K562 (cell line): ENCODE measurements at regions not wholly inside any gene's neighbourhood (a gene's known extent, or its start where the extent isn't known, plus 50 kb on each side); places are given as distances from the start of the nearest gene placed in this dataset.

ENCODE experiments used
- ATAC-seq: fragments of 200-7000 bp; cut with Tn5 transposase; 3 replicates; pipeline ENCODE4 v1.9.1; 2020; ENCODE audit warnings: moderate library complexity
- BruUV-seq: library from RNA; stranded (reverse); fragments of 400-500 nt; replicated peaks from 2 replicates; lab custom pipeline; 2021; lab: Mats Ljungman, UMichigan
- CTCF ChIA-PET: fragments of 300-600 bp; formaldehyde crosslinking; extraction: SDS; loops from one replicate; lab custom pipeline; 2021; ENCODE audit warnings: low intra/inter-chr PET ratio; lab: Yijun Ruan, JAX
- POLR2A ChIA-PET: fragments of 300-600, 350-650 bp; sonication (Branson Sonifier 250); formaldehyde crosslinking; extraction: SDS; loops from one replicate; lab custom pipeline; 2021; ENCODE audit warnings: antibody characterized with exemption, inconsistent platforms; lab: Yijun Ruan, JAX
- DNase-seq, 4 experiments: peaks; one replicate each; pipeline versions ENCODE4 v3.0.0 to v3.0.0-alpha.2; 2011 to 2018; ENCODE audit warnings: low spot score in 3 of 4, mixed read lengths in 3 of 4; ENCODE audit errors: extremely low read depth in 1 of 4
- FAIRE-seq: peaks from 2 replicates; lab custom pipeline; 2011; peaks lifted over from hg19 to GRCh38; lab: Jason Lieb, UNC
- H2AFZ ChIP-seq: 2 replicates; pipeline ENCODE4 v1.6.0; 2011; ENCODE audit warnings: low read depth, low read length, control low read depth, inconsistent platforms
- H3K27ac ChIP-seq: fragments of 200-600 bp; 3 replicates; pipeline ENCODE4 v1.8.0; 2011; ENCODE audit warnings: low read depth, mild to moderate bottlenecking, control low read depth, inconsistent platforms, low read length, moderate library complexity, mixed read lengths; ENCODE audit errors: extremely low read depth
- H3K27me3 ChIP-seq, 2 experiments: fragments of 300-600 bp in 1 of 2; 2 replicates in 1 of 2; 3 replicates in 1 of 2; pipeline versions ENCODE4 v1.6.0 to v1.8.0; 2011; ENCODE audit warnings: inconsistent platforms in 2 of 2, low read length in 2 of 2, mild to moderate bottlenecking in 1 of 2, mixed read lengths in 1 of 2, moderate library complexity in 1 of 2; ENCODE audit not compliant: control insufficient read depth in 2 of 2, insufficient read depth in 2 of 2
- H3K36me3 ChIP-seq: fragments of 300-600 bp; 3 replicates; pipeline ENCODE4 v1.8.0; 2011; ENCODE audit warnings: mild to moderate bottlenecking, low read length, inconsistent platforms; ENCODE audit not compliant: control insufficient read depth, insufficient read depth
- H3K4me1 ChIP-seq, 2 experiments: fragments of 200-600 bp in 1 of 2; replicated peaks in 1 of 2; 2 replicates in 1 of 2; 3 replicates in 1 of 2; pipeline versions ENCODE4 v1.5.1 to v1.8.0; 2011; ENCODE audit warnings: inconsistent platforms in 2 of 2, low read length in 2 of 2, mild to moderate bottlenecking in 1 of 2, mixed read lengths in 1 of 2, moderate library complexity in 1 of 2; ENCODE audit not compliant: control insufficient read depth in 2 of 2, insufficient read depth in 2 of 2
- H3K4me2 ChIP-seq: 2 replicates; pipeline ENCODE4 v1.6.1; 2011; ENCODE audit warnings: low read length, control low read depth, inconsistent platforms, mixed read lengths; ENCODE audit not compliant: insufficient read depth
- H3K4me3 ChIP-seq: fragments of 200-600 bp; sonication (generic), shearing (Covaris generic); 2 replicates; pipeline ENCODE4 v1.5.1; 2016; ENCODE audit warnings: control low read depth, inconsistent platforms
- H3K79me2 ChIP-seq: fragments of 200-600 bp; 3 replicates; pipeline ENCODE4 v1.8.0; 2011; ENCODE audit warnings: low read length, inconsistent platforms; ENCODE audit not compliant: control insufficient read depth, insufficient read depth
- H3K9ac ChIP-seq, 2 experiments: 2 replicates each; pipeline versions ENCODE4 v1.6.0 to v1.6.1; 2011; ENCODE audit warnings: low read depth in 2 of 2, low read length in 2 of 2, control low read depth in 1 of 2, inconsistent platforms in 1 of 2, mild to moderate bottlenecking in 1 of 2, mixed read lengths in 1 of 2; ENCODE audit not compliant: insufficient read depth in 1 of 2
- H3K9me1 ChIP-seq: one replicate; pipeline ENCODE4 v1.6.0; 2011; ENCODE audit warnings: inconsistent platforms, mild to moderate bottlenecking, low read length, moderate library complexity; ENCODE audit not compliant: control insufficient read depth, insufficient read depth
- H3K9me3 ChIP-seq: replicated peaks from 2 replicates; pipeline ENCODE4 v1.5.1; 2011; ENCODE audit warnings: low read depth, low read length, inconsistent platforms; ENCODE audit not compliant: control insufficient read depth, insufficient read depth
- H4K20me1 ChIP-seq: replicated peaks from 2 replicates; pipeline ENCODE4 v1.6.1; 2011; ENCODE audit warnings: low read length, inconsistent platforms, mixed read lengths; ENCODE audit not compliant: control insufficient read depth, insufficient read depth
- ARHGAP35 ChIP-seq: fragments of 450-650 bp; IDR thresholded peaks from 2 replicates; pipeline ENCODE4 v1.6.1; 2018; ENCODE audit not compliant: partially characterized antibody
- IRF1 ChIP-seq: sonication (generic); formaldehyde crosslinking; IDR thresholded peaks from 2 replicates; pipeline ENCODE4 v1.8.0; 2022; ENCODE audit warnings: missing genetic modification reagents, mild to moderate bottlenecking, borderline replicate concordance
- KLF1 ChIP-seq: fragments of 450-650 bp; IDR thresholded peaks from 2 replicates; pipeline ENCODE4 v1.6.1; 2016; ENCODE audit warnings: missing genetic modification characterization, missing compliant biosample characterization
- MYNN ChIP-seq, 2 experiments: sonication (generic); formaldehyde crosslinking in 1 of 2; IDR thresholded peaks; 2 replicates each; pipeline versions ENCODE4 v1.5.0 to v1.6.1; 2016 to 2020; ENCODE audit warnings: antibody characterized with exemption in 1 of 2, missing genetic modification reagents in 1 of 2
- NCOA4 ChIP-seq: fragments of 450-650 bp; IDR thresholded peaks from 2 replicates; pipeline ENCODE4 v1.6.1; 2018; ENCODE audit warnings: mild to moderate bottlenecking; ENCODE audit not compliant: partially characterized antibody
- OTX1 ChIP-seq: fragments of 450-650 bp; formaldehyde crosslinking; IDR thresholded peaks from 2 replicates; pipeline ENCODE4 v1.4.0; 2022; ENCODE audit warnings: mild to moderate bottlenecking
- PCBP1 ChIP-seq: fragments of 200-400 bp; formaldehyde crosslinking; IDR thresholded peaks from 2 replicates; pipeline ENCODE4 v1.6.1; 2018; ENCODE audit warnings: mild to moderate bottlenecking, low read depth, low read length; ENCODE audit not compliant: poor library complexity, severe bottlenecking
- RERE ChIP-seq: sonication (generic); formaldehyde crosslinking; IDR thresholded peaks from 2 replicates; pipeline ENCODE4 v1.8.0; 2023; ENCODE audit warnings: missing genetic modification reagents, mild to moderate bottlenecking, borderline replicate concordance
- ZBTB17 ChIP-seq: fragments of 450-650 bp; formaldehyde crosslinking; IDR thresholded peaks from 2 replicates; pipeline ENCODE4 v1.4.0; 2020; ENCODE audit warnings: mild to moderate bottlenecking
- ZFP91 ChIP-seq: sonication (generic); formaldehyde crosslinking; IDR thresholded peaks from 2 replicates; pipeline ENCODE4 v1.8.0; 2022; ENCODE audit warnings: mild to moderate bottlenecking, missing genetic modification reagents
- ZNF696 ChIP-seq: fragments of 250-450 bp; sonication (Bioruptor Pico); conservative IDR thresholded peaks from 2 replicates; pipeline ENCODE4 v1.4.0; 2020; ENCODE audit warnings: mild to moderate bottlenecking, moderate library complexity
- WGBS: fragments of 100-300 bp; shearing (Covaris generic); methylation state at CpG from one replicate; pipeline ENCODE4 v1.1.6; 2016; ENCODE audit warnings: low coverage, mixed read lengths; ENCODE audit not compliant: insufficient coverage; ENCODE audit errors: missing lambda C conversion rate; 5-methylcytosine and 5-hydroxymethylcytosine counted together
- in situ Hi-C: fragments of 300-500 bp; cut with MboI; formaldehyde crosslinking; loops from 4 replicates; pipeline ENCODE4 v1.15.0; 2018; ENCODE audit warnings: inconsistent platforms, mixed read lengths
- intact Hi-C: fragments of 100-400 bp; cut with micrococcal nuclease; formaldehyde crosslinking; loops from 2 replicates; pipeline ENCODE4 v1.14.2; 2022
- TF ChIP-seq, protein P1 (sequence below): sonication (generic); formaldehyde crosslinking; IDR thresholded peaks from 2 replicates; pipeline ENCODE4 v1.8.0; 2022; ENCODE audit warnings: mild to moderate bottlenecking, missing genetic modification reagents
- TF ChIP-seq, protein P2 (sequence below): fragments of 200-800 bp; sonication (Bioruptor generic); IDR thresholded peaks from 2 replicates; pipeline ENCODE4 v1.6.1; 2017; ENCODE audit warnings: missing genetic modification characterization, missing compliant biosample characterization

- Histone ChIP-seq H3K27ac (no peak overlapping the region), H3K36me3 (no peaks in the 10 kb centered on the region), H3K4me1 (no peaks in the 10 kb centered on the region), H3K27me3 (no peaks in the 10 kb centered on the region), H3K4me2 (no peak overlapping the region), H3K9ac (no peak overlapping the region), H2AFZ (no peak overlapping the region), H3K4me3 (no peak overlapping the region), H4K20me1 (no peaks in the 10 kb centered on the region), H3K9me3 (no peaks in the 10 kb centered on the region), H3K79me2 (no peaks in the 10 kb centered on the region), H3K9me1 (no peaks in the 10 kb centered on the region)
- FAIRE-seq (no peak), DNase-seq (no peak), ATAC-seq (no peak)
- no TSS peak for BruUV-seq
- ChIA-PET CTCF (no interaction called here), POLR2A (no interaction called here)
- in situ Hi-C loops (no loop called here), intact Hi-C loops (no loop called here)
- WGBS, result 0% methylated on average over 5 of the region's 5 CpGs
- TF ChIP-seq ZNF696, result no peak
- no peak for TF ChIP-seq KLF1 (tag)
- TF ChIP-seq NCOA4, result no peak
- no peak for TF ChIP-seq MYNN (IDR thresholded peaks at IDR 0.05)
- TF ChIP-seq MYNN (CRISPR knock-in tag; IDR thresholded peaks at IDR 0.05), result no peak
- TF ChIP-seq RERE (CRISPR knock-in tag), result no peak
- no peak for TF ChIP-seq ZBTB17
- TF ChIP-seq, protein P1, sequence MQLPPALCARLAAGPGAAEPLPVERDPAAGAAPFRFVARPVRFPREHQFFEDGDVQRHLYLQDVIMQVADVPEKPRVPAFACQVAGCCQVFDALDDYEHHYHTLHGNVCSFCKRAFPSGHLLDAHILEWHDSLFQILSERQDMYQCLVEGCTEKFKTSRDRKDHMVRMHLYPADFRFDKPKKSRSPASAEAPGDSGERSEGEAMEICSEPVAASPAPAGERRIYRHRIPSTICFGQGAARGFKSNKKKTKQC, result no peak
- TF ChIP-seq PCBP1, result no peak
- TF ChIP-seq OTX1 (CRISPR knock-in tag), result no peak
- no peak for TF ChIP-seq IRF1 (CRISPR knock-in tag)
- no peak for TF ChIP-seq ARHGAP35
- TF ChIP-seq, protein P2, sequence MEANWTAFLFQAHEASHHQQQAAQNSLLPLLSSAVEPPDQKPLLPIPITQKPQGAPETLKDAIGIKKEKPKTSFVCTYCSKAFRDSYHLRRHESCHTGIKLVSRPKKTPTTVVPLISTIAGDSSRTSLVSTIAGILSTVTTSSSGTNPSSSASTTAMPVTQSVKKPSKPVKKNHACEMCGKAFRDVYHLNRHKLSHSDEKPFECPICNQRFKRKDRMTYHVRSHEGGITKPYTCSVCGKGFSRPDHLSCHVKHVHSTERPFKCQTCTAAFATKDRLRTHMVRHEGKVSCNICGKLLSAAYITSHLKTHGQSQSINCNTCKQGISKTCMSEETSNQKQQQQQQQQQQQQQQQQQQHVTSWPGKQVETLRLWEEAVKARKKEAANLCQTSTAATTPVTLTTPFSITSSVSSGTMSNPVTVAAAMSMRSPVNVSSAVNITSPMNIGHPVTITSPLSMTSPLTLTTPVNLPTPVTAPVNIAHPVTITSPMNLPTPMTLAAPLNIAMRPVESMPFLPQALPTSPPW (CRISPR knock-in tag), result no peak
- no peak for TF ChIP-seq ZFP91 (CRISPR knock-in tag)
These were observed 662.6 kb upstream of the CPEB2 start for GRCh38 chr4:14339715-14340114.
